DOHH2 (cell line): ENCODE measurements at regions not wholly inside any gene's neighbourhood (a gene's known extent, or its start where the extent isn't known, plus 50 kb on each side); places are given as distances from the start of the nearest gene placed in this dataset.

ENCODE experiments used
- H3F3A ChIP-seq: fragments of 200-600 bp; sonication (generic), shearing (Covaris generic); 2 replicates; pipeline ENCODE4 v1.6.0; 2016; ENCODE audit warnings: antibody characterized with exemption, mild to moderate bottlenecking; ENCODE audit not compliant: control insufficient read depth, insufficient read depth
- H3K27ac ChIP-seq: fragments of 200-600 bp; sonication (generic); 2 replicates; pipeline ENCODE4 v1.5.1; 2014; ENCODE audit warnings: low read depth, mild to moderate bottlenecking, low read length, moderate library complexity
- H3K27me3 ChIP-seq: fragments of 200-600 bp; sonication (generic); 2 replicates; pipeline ENCODE4 v1.6.1; 2014; ENCODE audit warnings: mild to moderate bottlenecking, low read length, mixed read lengths; ENCODE audit not compliant: control insufficient read depth
- H3K36me3 ChIP-seq: fragments of 200-600 bp; sonication (generic); 2 replicates; pipeline ENCODE4 v1.6.1; 2014; ENCODE audit warnings: mild to moderate bottlenecking, low read length, moderate library complexity, mixed read lengths; ENCODE audit not compliant: control insufficient read depth
- H3K4me1 ChIP-seq: fragments of 200-600 bp; sonication (generic); 2 replicates; pipeline ENCODE4 v1.6.1; 2014; ENCODE audit warnings: mild to moderate bottlenecking, low read length, mixed read lengths; ENCODE audit not compliant: control insufficient read depth
- H3K4me2 ChIP-seq: fragments of 200-600 bp; sonication (generic); 2 replicates; pipeline ENCODE4 v1.6.0; 2014; ENCODE audit warnings: mild to moderate bottlenecking, low read length, moderate library complexity
- H3K4me3 ChIP-seq: fragments of 200-600 bp; sonication (generic); 2 replicates; pipeline ENCODE4 v1.5.1; 2014; ENCODE audit warnings: mild to moderate bottlenecking, low read length, mixed read lengths
- H3K79me2 ChIP-seq: fragments of 200-600 bp; sonication (generic); 2 replicates; pipeline ENCODE4 v1.6.1; 2014; ENCODE audit warnings: mild to moderate bottlenecking, low read length, mixed read lengths; ENCODE audit not compliant: control insufficient read depth
- H3K9me2 ChIP-seq: fragments of 200-600 bp; sonication (generic); replicated peaks from 2 replicates; pipeline ENCODE4 v1.6.1; 2014; ENCODE audit warnings: mild to moderate bottlenecking, low read length, mixed read lengths; ENCODE audit not compliant: control insufficient read depth
- H3K9me3 ChIP-seq: fragments of 200-600 bp; sonication (generic); 2 replicates; pipeline ENCODE4 v1.6.1; 2014; ENCODE audit warnings: antibody characterized with exemption, low read length, mixed read lengths; ENCODE audit not compliant: control insufficient read depth, insufficient read depth
- H4K20me1 ChIP-seq: fragments of 200-600 bp; sonication (generic); 2 replicates; pipeline ENCODE4 v1.6.0; 2014; ENCODE audit warnings: low read depth, mild to moderate bottlenecking, antibody characterized with exemption, low read length, moderate library complexity; ENCODE audit not compliant: control insufficient read depth, insufficient read depth
- CTCF ChIP-seq: fragments of 200-600 bp; sonication (generic); IDR thresholded peaks from one replicate; pipeline ENCODE4 v1.5.1; 2014; ENCODE audit warnings: antibody characterized with exemption, mild to moderate bottlenecking, low read depth, low read length; ENCODE audit not compliant: poor library complexity, severe bottlenecking
- EZH2phosphoT487 ChIP-seq: fragments of 200-600 bp; sonication (generic); IDR thresholded peaks from 2 replicates; pipeline ENCODE4 v1.6.1; 2017; ENCODE audit warnings: borderline replicate concordance, mild to moderate bottlenecking, antibody characterized with exemption, low read length, moderate library complexity, mixed read lengths

GRCh38 chr14:101128478-101129321 lies 225.2 kb upstream of the RTL1 start:
- Histone ChIP-seq H3K36me3 (no peaks in the 10 kb centered on the region), H3K27ac (no peak overlapping the region), H3F3A (no peaks in the 10 kb centered on the region), H3K4me3 (no peak overlapping the region), H3K9me3 (no peaks in the 10 kb centered on the region), H3K9me2 (no peaks in the 10 kb centered on the region), H3K27me3 (no peaks in the 10 kb centered on the region), H3K4me1 (no peaks in the 10 kb centered on the region), H4K20me1 (no peaks in the 10 kb centered on the region), H3K79me2 (no peaks in the 10 kb centered on the region), H3K4me2 (no peak overlapping the region)
- TF ChIP-seq CTCF: no peak
- no peak for TF ChIP-seq EZH2phosphoT487

- no peak for TF ChIP-seq CTCF
- TF ChIP-seq EZH2phosphoT487: no peak
These were observed 226.1 kb upstream of the RTL1 start for GRCh38 chr14:101129521-101130167.

GRCh38 chr14:101130861-101131260 lies 227.3 kb upstream of the RTL1 start:
- no peaks in the 10 kb centered on the region for H4K20me1 ChIP-seq
- no peaks in the 10 kb centered on the region for H3K9me2 ChIP-seq
- no peaks in the 10 kb centered on the region for H3K9me3 ChIP-seq
- no peaks in the 10 kb centered on the region for H3F3A ChIP-seq
- H3K4me1 ChIP-seq: no peaks in the 10 kb centered on the region
- no peak overlapping the region for H3K4me3 ChIP-seq
- H3K36me3 ChIP-seq: no peaks in the 10 kb centered on the region
- TF ChIP-seq CTCF (no peak), EZH2phosphoT487 (no peak)
- H3K4me2 ChIP-seq: no peak overlapping the region
- no peaks in the 10 kb centered on the region for H3K79me2 ChIP-seq
- no peak overlapping the region for H3K27ac ChIP-seq
- no peaks in the 10 kb centered on the region for H3K27me3 ChIP-seq

More at GRCh38 chr14:101129521-101130167, 226.1 kb upstream of the RTL1 start:
- H3K27ac ChIP-seq: no peak overlapping the region
- H3K27me3 ChIP-seq: no peaks in the 10 kb centered on the region
- no peaks in the 10 kb centered on the region for H3K9me3 ChIP-seq
- no peaks in the 10 kb centered on the region for H3K9me2 ChIP-seq
- H3K4me2 ChIP-seq: no peak overlapping the region
- H3K36me3 ChIP-seq: no peaks in the 10 kb centered on the region
- no peaks in the 10 kb centered on the region for H3K4me1 ChIP-seq
- no peaks in the 10 kb centered on the region for H3K79me2 ChIP-seq
- H3K4me3 ChIP-seq: no peak overlapping the region
- no peaks in the 10 kb centered on the region for H4K20me1 ChIP-seq
- no peaks in the 10 kb centered on the region for H3F3A ChIP-seq
